HEK293 (cell line): ENCODE measurements at regions not wholly inside any gene's neighbourhood (a gene's known extent, or its start where the extent isn't known, plus 50 kb on each side); places are given as distances from the start of the nearest gene placed in this dataset.
A peak's percentile ranks its signal among the peaks of the same experiment; 100 is the strongest.

ENCODE experiments used
- CTCF ChIA-PET: fragments of 350-600 bp; formaldehyde crosslinking; extraction: SDS; loops from one replicate; lab custom pipeline; 2021; ENCODE audit warnings: antibody characterized with exemption; lab: Yijun Ruan, JAX
- POLR2A ChIA-PET: fragments of 300-600 bp; formaldehyde crosslinking; extraction: SDS; loops from one replicate; lab custom pipeline; 2020; ENCODE audit warnings: antibody characterized with exemption, inconsistent platforms; lab: Yijun Ruan, JAX
- H3K27ac ChIP-seq: fragments of 200-500 bp; sonication (Bioruptor generic); 2 replicates; pipeline ENCODE4 v1.5.1; 2014; ENCODE audit warnings: low read depth, low read length, control low read depth, inconsistent platforms; ENCODE audit errors: extremely low read depth
- H3K36me3 ChIP-seq, 2 experiments: fragments of 200-500 bp in 1 of 2; sonication (Bioruptor generic) in 1 of 2; 1 replicate in 1 of 2; 2 replicates in 1 of 2; pipeline ENCODE4 v1.5.1; 2014 to 2017; ENCODE audit warnings: inconsistent platforms in 2 of 2, low read length in 2 of 2; ENCODE audit not compliant: control insufficient read depth in 2 of 2, insufficient read depth in 1 of 2
- H3K4me1 ChIP-seq: fragments of 200-500 bp; sonication (Bioruptor generic); 2 replicates; pipeline ENCODE4 v1.5.1; 2014; ENCODE audit warnings: mild to moderate bottlenecking, low read length, inconsistent platforms; ENCODE audit not compliant: control insufficient read depth, insufficient read depth
- H3K4me3 ChIP-seq: 2 replicates; pipeline ENCODE4 v1.5.1; 2011; ENCODE audit warnings: low read depth, mild to moderate bottlenecking, control low read depth, low read length, moderate library complexity
- H3K9me3 ChIP-seq: fragments of 200-500 bp; sonication (Bioruptor generic); 2 replicates; pipeline ENCODE4 v1.5.1; 2014; ENCODE audit warnings: low read depth, low read length, inconsistent platforms; ENCODE audit not compliant: control insufficient read depth, insufficient read depth
- EGR2 ChIP-seq: fragments of 450-650 bp; formaldehyde crosslinking; IDR thresholded peaks from 2 replicates; pipeline ENCODE4 v1.5.1; 2016; ENCODE audit warnings: low read depth, missing biosample characterization, missing genetic modification characterization
- GLIS1 ChIP-seq: fragments of 450-650 bp; formaldehyde crosslinking; IDR thresholded peaks from 2 replicates; pipeline ENCODE4 v1.5.1; 2016; ENCODE audit warnings: missing biosample characterization, missing genetic modification characterization
- GLIS2 ChIP-seq: fragments of 450-650 bp; formaldehyde crosslinking; IDR thresholded peaks from 2 replicates; pipeline ENCODE4 v1.5.1; 2016; ENCODE audit warnings: missing biosample characterization, missing genetic modification characterization
- HIC1 ChIP-seq: fragments of 450-650 bp; formaldehyde crosslinking; IDR thresholded peaks from 2 replicates; pipeline ENCODE4 v1.5.1; 2016; ENCODE audit warnings: missing biosample characterization, missing genetic modification characterization
- HOXC10 ChIP-seq: sonication (generic); formaldehyde crosslinking; IDR thresholded peaks from 2 replicates; pipeline ENCODE4 v1.8.1; 2023; ENCODE audit warnings: mild to moderate bottlenecking, missing genetic modification reagents
- KLF9 ChIP-seq: fragments of 450-650 bp; formaldehyde crosslinking; IDR thresholded peaks from 2 replicates; pipeline ENCODE4 v1.5.1; 2016; ENCODE audit warnings: missing biosample characterization, missing genetic modification characterization, low read depth
- PRDM10 ChIP-seq: fragments of 450-650 bp; formaldehyde crosslinking; IDR thresholded peaks from 2 replicates; pipeline ENCODE4 v1.5.1; 2016; ENCODE audit warnings: missing biosample characterization, missing genetic modification characterization
- RBAK ChIP-seq: fragments of 450-650 bp; formaldehyde crosslinking; IDR thresholded peaks from 2 replicates; pipeline ENCODE4 v1.5.1; 2016; ENCODE audit warnings: missing biosample characterization, missing genetic modification characterization
- SP7 ChIP-seq: fragments of 450-650 bp; formaldehyde crosslinking; IDR thresholded peaks from 2 replicates; pipeline ENCODE4 v1.5.1; 2016; ENCODE audit warnings: missing biosample characterization, missing genetic modification characterization
- ZBTB49 ChIP-seq: fragments of 450-650 bp; formaldehyde crosslinking; IDR thresholded peaks from 2 replicates; pipeline ENCODE4 v1.5.1; 2016; ENCODE audit warnings: missing biosample characterization, missing genetic modification characterization, low read depth
- ZFHX2 ChIP-seq: fragments of 450-650 bp; formaldehyde crosslinking; conservative IDR thresholded peaks from 2 replicates; pipeline ENCODE4 v1.5.1; 2016; ENCODE audit warnings: missing biosample characterization, missing genetic modification characterization
- ZNF138 ChIP-seq: fragments of 450-650 bp; formaldehyde crosslinking; IDR thresholded peaks from 2 replicates; pipeline ENCODE4 v1.5.1; 2016; ENCODE audit warnings: missing biosample characterization, missing genetic modification characterization, borderline replicate concordance
- ZNF184 ChIP-seq: fragments of 450-650 bp; IDR thresholded peaks from 2 replicates; pipeline ENCODE4 v1.5.1; 2018; ENCODE audit warnings: missing biosample characterization, mild to moderate bottlenecking, missing genetic modification characterization
- ZNF335 ChIP-seq: fragments of 450-650 bp; formaldehyde crosslinking; conservative IDR thresholded peaks from 2 replicates; pipeline ENCODE4 v1.5.1; 2016; ENCODE audit warnings: missing biosample characterization, missing genetic modification characterization
- ZNF341 ChIP-seq: fragments of 450-650 bp; formaldehyde crosslinking; IDR thresholded peaks from 2 replicates; pipeline ENCODE4; 2016; ENCODE audit warnings: low read depth, missing biosample characterization, missing genetic modification characterization
- ZNF366 ChIP-seq: fragments of 450-650 bp; formaldehyde crosslinking; conservative IDR thresholded peaks from 2 replicates; pipeline ENCODE4 v1.5.1; 2016; ENCODE audit warnings: missing biosample characterization, missing genetic modification characterization
- ZNF48 ChIP-seq: fragments of 450-650 bp; formaldehyde crosslinking; IDR thresholded peaks from 2 replicates; pipeline ENCODE4 v1.5.1; 2016; ENCODE audit warnings: missing biosample characterization, missing genetic modification characterization
- ZNF692 ChIP-seq: fragments of 450-650 bp; formaldehyde crosslinking; IDR thresholded peaks from 2 replicates; pipeline ENCODE4 v1.5.1; 2016; ENCODE audit warnings: missing biosample characterization, missing genetic modification characterization
- ZNF707 ChIP-seq: fragments of 450-650 bp; formaldehyde crosslinking; IDR thresholded peaks from 2 replicates; pipeline ENCODE4 v1.5.1; 2016; ENCODE audit warnings: missing biosample characterization, missing genetic modification characterization
- ZNF76 ChIP-seq: fragments of 450-650 bp; formaldehyde crosslinking; IDR thresholded peaks from 2 replicates; pipeline ENCODE4; 2016; ENCODE audit warnings: low read depth, missing biosample characterization, missing genetic modification characterization, borderline replicate concordance

- ChIA-PET POLR2A (interaction anchor here (0.8 to 1.2 kb wide), 3 partner anchors 26 to 84 kb away, joined by 3 to 4 read pairs (median 3); no protein-coding TSS in a partner anchor), CTCF (interaction anchor here (0.5 to 3.9 kb wide), 6 partner anchors 10 to 84 kb away, joined by 3 to 27 read pairs (median 4); no protein-coding TSS in a partner anchor)
- H3K9me3 ChIP-seq, result no peaks in the 10 kb centered on the region
- H3K27ac ChIP-seq, result no peak overlapping the region
- peaks cover 12% of the 10 kb centered on the region for H3K4me1 ChIP-seq
- no peak overlapping the region for H3K4me3 ChIP-seq
- TF ChIP-seq ZNF184 (tag by site-specific recombination), result no peak
- H3K36me3 ChIP-seq, result no peaks in the 10 kb centered on the region
Observed at GRCh38 chr5:32505756-32506155, 61.2 kb upstream of the ZFR start.

- CTCF ChIA-PET, result interaction anchor here (2.2 to 3.9 kb wide), 2 partner anchors 15 to 85 kb away, joined by 10 to 27 read pairs; no protein-coding TSS in a partner anchor
- H3K4me1 ChIP-seq, result peaks cover 12% of the 10 kb centered on the region
- POLR2A ChIA-PET, result interaction anchor here (0.6 to 1.2 kb wide), 5 partner anchors 26 to 136 kb away, joined by 3 to 6 read pairs (median 3); no protein-coding TSS in a partner anchor
Observed at GRCh38 chr5:32504989-32505596, 60.6 kb upstream of the ZFR start.

More at GRCh38 chr5:32504989-32505596, 60.6 kb upstream of the ZFR start:
- Histone ChIP-seq H3K9me3 (no peaks in the 10 kb centered on the region), H3K4me3 (no peak overlapping the region), H3K27ac (no peak overlapping the region), H3K36me3 (no peaks in the 10 kb centered on the region)
- TF ChIP-seq HOXC10 (CRISPR knock-in tag) (no peak), ZNF692 (tag by site-specific recombination) (peak; percentile 67), RBAK (tag by site-specific recombination) (no peak), ZNF335 (peak; percentile 61), ZNF707 (tag by site-specific recombination) (no peak), ZNF48 (no peak), ZNF138 (tag by site-specific recombination) (no peak), GLIS2 (tag by site-specific recombination) (peak; percentile 26; the same call in 1 of the 2 replicates), EGR2 (tag by site-specific recombination) (peak; percentile 90), ZBTB49 (tag by site-specific recombination) (no peak), PRDM10 (peak; percentile 77), SP7 (tag by site-specific recombination) (peak; percentile 36; the same call in 1 of the 2 replicates), KLF9 (0 out of 2 replicates have a peak, but pooled peaks have one; percentile 29), ZNF366 (tag by site-specific recombination) (no peak), ZFHX2 (tag by site-specific recombination) (peak; percentile 95), ZNF341 (tag by site-specific recombination) (0 out of 2 replicates have a peak, but pooled peaks have one; percentile 45), GLIS1 (peak; percentile 55), ZNF76 (tag by site-specific recombination) (no peak), HIC1 (no peak)
